H9 (cell line): ENCODE measurements at regions not wholly inside any gene's neighbourhood (a gene's known extent, or its start where the extent isn't known, plus 50 kb on each side); places are given as distances from the start of the nearest gene placed in this dataset.

ENCODE experiments used
- DNase-seq: peaks from one replicate; pipeline ENCODE4 v3.0.0-alpha.2; 2017
- H2AFZ ChIP-seq: one replicate; pipeline ENCODE4 v1.6.1; 2013; ENCODE audit warnings: mild to moderate bottlenecking, low read length, control low read depth, moderate library complexity
- H2AK5ac ChIP-seq: 2 replicates; pipeline ENCODE4 v1.6.1; 2013; ENCODE audit warnings: low read length, control low read depth, mixed read lengths; ENCODE audit not compliant: insufficient read length
- H2BK120ac ChIP-seq: one replicate; pipeline ENCODE4 v1.6.1; 2013; ENCODE audit warnings: low read depth, mild to moderate bottlenecking, low read length, control low read depth, inconsistent platforms; ENCODE audit not compliant: poor library complexity, severe bottlenecking
- H2BK12ac ChIP-seq: 2 replicates; pipeline ENCODE4 v1.6.1; 2013; ENCODE audit warnings: low read length, control low read depth, mixed read lengths, low read depth; ENCODE audit not compliant: insufficient read length
- H2BK15ac ChIP-seq: 2 replicates; pipeline ENCODE4 v1.6.1; 2013; ENCODE audit warnings: low read depth, low read length, control low read depth
- H2BK20ac ChIP-seq: one replicate; pipeline ENCODE4 v1.6.1; 2013; ENCODE audit warnings: low read depth, mild to moderate bottlenecking, low read length, control low read depth, inconsistent platforms; ENCODE audit not compliant: poor library complexity, severe bottlenecking
- H2BK5ac ChIP-seq: 2 replicates; pipeline ENCODE4 v1.6.1; 2013; ENCODE audit warnings: low read length, control low read depth, mixed read lengths; ENCODE audit not compliant: insufficient read length
- H3K14ac ChIP-seq: 2 replicates; pipeline ENCODE4 v1.6.1; 2013; ENCODE audit warnings: low read length, control low read depth; ENCODE audit not compliant: insufficient read depth
- H3K18ac ChIP-seq: 2 replicates; pipeline ENCODE4 v1.6.1; 2013; ENCODE audit warnings: low read depth, mild to moderate bottlenecking, mixed read lengths, low read length, control low read depth; ENCODE audit not compliant: insufficient read length
- H3K23ac ChIP-seq: 2 replicates; pipeline ENCODE4 v1.6.1; 2013; ENCODE audit warnings: low read length, control low read depth, mixed read lengths, low read depth; ENCODE audit not compliant: insufficient read length
- H3K23me2 ChIP-seq: 2 replicates; pipeline ENCODE4 v1.6.1; 2013; ENCODE audit warnings: low read depth, mild to moderate bottlenecking, mixed read lengths, low read length, control low read depth; ENCODE audit not compliant: insufficient read length, poor library complexity, severe bottlenecking
- H3K27ac ChIP-seq: 2 replicates; pipeline ENCODE4 v1.5.1; 2013; ENCODE audit warnings: low read length, control low read depth, mixed read lengths, low read depth; ENCODE audit not compliant: insufficient read length
- H3K27me3 ChIP-seq: 2 replicates; pipeline ENCODE4 v1.6.1; 2013; ENCODE audit warnings: low read length, control low read depth, inconsistent platforms; ENCODE audit not compliant: insufficient read depth
- H3K4ac ChIP-seq: 2 replicates; pipeline ENCODE4 v1.6.1; 2013; ENCODE audit warnings: low read depth, mild to moderate bottlenecking, control low read depth, inconsistent platforms, low read length, moderate library complexity
- H3K4me1 ChIP-seq: 2 replicates; pipeline ENCODE4 v1.6.1; 2013; ENCODE audit warnings: low read length, control low read depth, inconsistent platforms; ENCODE audit not compliant: insufficient read depth
- H3K4me2 ChIP-seq: 2 replicates; pipeline ENCODE4 v1.6.1; 2013; ENCODE audit warnings: low read length, control low read depth, mixed read lengths; ENCODE audit not compliant: insufficient read length, insufficient read depth
- H3K56ac ChIP-seq: 2 replicates; pipeline ENCODE4 v1.6.1; 2013; ENCODE audit warnings: low read depth, mild to moderate bottlenecking, mixed read lengths, low read length, control low read depth; ENCODE audit not compliant: insufficient read length
- H3K79me1 ChIP-seq: 2 replicates; pipeline ENCODE4 v1.6.1; 2013; ENCODE audit warnings: low read depth, mild to moderate bottlenecking, moderate library complexity, low read length, control low read depth, inconsistent platforms; ENCODE audit not compliant: insufficient read depth, poor library complexity, severe bottlenecking
- H3K79me2 ChIP-seq: 2 replicates; pipeline ENCODE4 v1.6.1; 2013; ENCODE audit warnings: low read length, control low read depth, inconsistent platforms; ENCODE audit not compliant: insufficient read depth
- H3K9ac ChIP-seq: 2 replicates; pipeline ENCODE4 v1.6.1; 2013; ENCODE audit warnings: low read length, control low read depth, mixed read lengths; ENCODE audit not compliant: insufficient read length; ENCODE audit errors: extremely low read depth
- H3K9me3 ChIP-seq: one replicate; pipeline ENCODE4 v1.6.1; 2013; ENCODE audit warnings: low read depth, low read length, inconsistent platforms; ENCODE audit not compliant: control insufficient read depth
- H3T11ph ChIP-seq: one replicate; pipeline ENCODE4 v1.6.1; 2013; ENCODE audit warnings: mild to moderate bottlenecking, low read length, control low read depth, inconsistent platforms
- H4K20me1 ChIP-seq: one replicate; pipeline ENCODE4 v1.6.1; 2013; ENCODE audit not compliant: control insufficient read depth, insufficient read length, insufficient read depth
- H4K5ac ChIP-seq: 2 replicates; pipeline ENCODE4 v1.6.1; 2013; ENCODE audit warnings: low read depth, mild to moderate bottlenecking, mixed read lengths, low read length, control low read depth; ENCODE audit not compliant: insufficient read length
- H4K8ac ChIP-seq: replicated peaks from 2 replicates; pipeline ENCODE4 v1.6.1; 2013; ENCODE audit warnings: low read length, control low read depth, mixed read lengths, low read depth; ENCODE audit not compliant: insufficient read length
- H4K91ac ChIP-seq: 2 replicates; pipeline ENCODE4 v1.6.1; 2013; ENCODE audit warnings: low read depth, mild to moderate bottlenecking, moderate library complexity, mixed read lengths, low read length, control low read depth; ENCODE audit not compliant: insufficient read length
- H3K27ac Mint-ChIP-seq, 3 experiments: 2 replicates in 2 of 3; 3 replicates in 1 of 3; pipeline ENCODE4 v1.8.0; 2020 to 2021; ENCODE audit warnings: mixed read lengths in 3 of 3, mild to moderate bottlenecking in 1 of 3, moderate library complexity in 1 of 3
- H3K27me3 Mint-ChIP-seq: 2 replicates; pipeline ENCODE4 v1.8.0; 2021; ENCODE audit warnings: low read depth, mild to moderate bottlenecking, moderate library complexity, mixed read lengths
- H3K36me3 Mint-ChIP-seq, 3 experiments: 2 replicates in 2 of 3; 3 replicates in 1 of 3; pipeline ENCODE4 v1.8.0; 2020 to 2021; ENCODE audit warnings: low read depth in 3 of 3, mixed read lengths in 3 of 3; ENCODE audit not compliant: insufficient read depth in 1 of 3
- H3K4me1 Mint-ChIP-seq, 2 experiments: 2 replicates each; pipeline ENCODE4 v1.8.0; 2020; ENCODE audit warnings: mixed read lengths in 2 of 2
- H3K4me3 Mint-ChIP-seq, 2 experiments: 2 replicates in 1 of 2; 3 replicates in 1 of 2; pipeline ENCODE4 v1.8.0; 2020 to 2021; ENCODE audit warnings: mild to moderate bottlenecking in 2 of 2, mixed read lengths in 2 of 2, moderate library complexity in 1 of 2
- H3K9me3 Mint-ChIP-seq, 2 experiments: 2 replicates in 1 of 2; 3 replicates in 1 of 2; pipeline ENCODE4 v1.8.0; 2020; ENCODE audit warnings: mild to moderate bottlenecking in 2 of 2, mixed read lengths in 2 of 2, moderate library complexity in 1 of 2
- WGBS: extraction: QIAGEN DNeasy Blood & Tissue Kit; methylation state at CpG from one replicate; pipeline ENCODE4 v1.1.7; 2013; ENCODE audit warnings: missing lambda C conversion rate, low lambda C conversion rate, mixed read lengths; ENCODE audit not compliant: insufficient read length; ENCODE audit errors: extremely low coverage; 5-methylcytosine and 5-hydroxymethylcytosine counted together
- TF ChIP-seq, protein P1 (sequence below): fragments of 200-600 bp; sonication (generic); conservative IDR thresholded peaks from 3 replicates; pipeline ENCODE4 v1.8.0; 2021; ENCODE audit warnings: antibody characterized with exemption, mild to moderate bottlenecking

GRCh38 chr14:84797326-84797725 is 732.6 kb upstream of the FLRT2 start:
- no peaks in the 10 kb centered on the region for H3K27me3 ChIP-seq
- no peaks in the 10 kb centered on the region for H3K79me1 ChIP-seq
- no peak overlapping the region for H2BK5ac ChIP-seq
- H2BK15ac ChIP-seq, result no peak overlapping the region
- no peaks in the 10 kb centered on the region for H3K23me2 ChIP-seq
- Mint-ChIP-seq H3K36me3 (no peaks in the 10 kb centered on the region), H3K9me3 (no peaks in the 10 kb centered on the region), H3K27ac (no peak overlapping the region), H3K4me1 (no peaks in the 10 kb centered on the region), H3K4me3 (no peak overlapping the region), H3K27me3 (no peaks in the 10 kb centered on the region)
- H3K56ac ChIP-seq, result no peak overlapping the region
- H3K4me2 ChIP-seq, result no peak overlapping the region
- no peak overlapping the region for H4K91ac ChIP-seq
- H4K8ac ChIP-seq, result no peak overlapping the region
- H3K27ac ChIP-seq, result no peak overlapping the region
- no peaks in the 10 kb centered on the region for H3K9me3 ChIP-seq
- H3K79me2 ChIP-seq, result no peaks in the 10 kb centered on the region
- H3K23ac ChIP-seq, result no peak overlapping the region
- DNase-seq, result no peak
- no CpG with 5 or more reads among the region's 3 CpGs for WGBS
- no peak overlapping the region for H4K5ac ChIP-seq
- H3K4me1 ChIP-seq, result no peaks in the 10 kb centered on the region
- no peak overlapping the region for H3K9ac ChIP-seq
- no peak overlapping the region for H2BK12ac ChIP-seq
- no peak overlapping the region for H3T11ph ChIP-seq
- H3K14ac ChIP-seq, result no peak overlapping the region
- H3K4ac ChIP-seq, result no peak overlapping the region
- no peak overlapping the region for H2AFZ ChIP-seq
- H4K20me1 ChIP-seq, result no peaks in the 10 kb centered on the region
- no peak overlapping the region for H2BK20ac ChIP-seq
- no peak overlapping the region for H3K18ac ChIP-seq
- H2AK5ac ChIP-seq, result no peak overlapping the region
- no peak overlapping the region for H2BK120ac ChIP-seq
- TF ChIP-seq, protein P1, sequence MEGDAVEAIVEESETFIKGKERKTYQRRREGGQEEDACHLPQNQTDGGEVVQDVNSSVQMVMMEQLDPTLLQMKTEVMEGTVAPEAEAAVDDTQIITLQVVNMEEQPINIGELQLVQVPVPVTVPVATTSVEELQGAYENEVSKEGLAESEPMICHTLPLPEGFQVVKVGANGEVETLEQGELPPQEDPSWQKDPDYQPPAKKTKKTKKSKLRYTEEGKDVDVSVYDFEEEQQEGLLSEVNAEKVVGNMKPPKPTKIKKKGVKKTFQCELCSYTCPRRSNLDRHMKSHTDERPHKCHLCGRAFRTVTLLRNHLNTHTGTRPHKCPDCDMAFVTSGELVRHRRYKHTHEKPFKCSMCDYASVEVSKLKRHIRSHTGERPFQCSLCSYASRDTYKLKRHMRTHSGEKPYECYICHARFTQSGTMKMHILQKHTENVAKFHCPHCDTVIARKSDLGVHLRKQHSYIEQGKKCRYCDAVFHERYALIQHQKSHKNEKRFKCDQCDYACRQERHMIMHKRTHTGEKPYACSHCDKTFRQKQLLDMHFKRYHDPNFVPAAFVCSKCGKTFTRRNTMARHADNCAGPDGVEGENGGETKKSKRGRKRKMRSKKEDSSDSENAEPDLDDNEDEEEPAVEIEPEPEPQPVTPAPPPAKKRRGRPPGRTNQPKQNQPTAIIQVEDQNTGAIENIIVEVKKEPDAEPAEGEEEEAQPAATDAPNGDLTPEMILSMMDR, result no peak
